Endothelial cell of umbilical vein (primary cell): ENCODE measurements at regions not wholly inside any gene's neighbourhood (a gene's known extent, or its start where the extent isn't known, plus 50 kb on each side); places are given as distances from the start of the nearest gene placed in this dataset.

Source experiments
- BruUV-seq: library from RNA; stranded (reverse); fragments of 400-500 nt; replicated peaks from 2 replicates; lab custom pipeline; 2021; lab: Mats Ljungman, UMichigan
- CTCF ChIA-PET: fragments of 300-600, 350-600 bp; sonication (Branson Sonifier 250); formaldehyde crosslinking; loops from one replicate; lab custom pipeline; 2021; ENCODE audit warnings: antibody characterized with exemption, inconsistent platforms; lab: Charles Lee
- POLR2A ChIA-PET: fragments of 300-600, 350-600 bp; sonication (Branson Sonifier 250); formaldehyde crosslinking; loops from one replicate; lab custom pipeline; 2021; ENCODE audit warnings: antibody characterized with exemption, inconsistent platforms; lab: Charles Lee
- DNase-seq: peaks from one replicate; pipeline ENCODE4 v3.0.0-alpha.2; 2011; ENCODE audit warnings: low read depth, low spot score
- FAIRE-seq: peaks from 2 replicates; lab custom pipeline; 2011; peaks lifted over from hg19 to GRCh38; lab: Jason Lieb, UNC
- H2AFZ ChIP-seq: 2 replicates; pipeline ENCODE4 v1.6.0; 2012; ENCODE audit warnings: low read depth, low read length, control low read depth, inconsistent platforms
- H3K27ac ChIP-seq: 2 replicates; pipeline ENCODE4 v1.5.1; 2011; ENCODE audit warnings: low read depth, mild to moderate bottlenecking, control low read depth, low read length, moderate library complexity; ENCODE audit not compliant: insufficient read depth
- H3K27me3 ChIP-seq, 2 experiments: 2 replicates each; pipeline versions ENCODE4 v1.6.0 to v1.6.1; 2011; ENCODE audit warnings: low read length in 2 of 2, mixed read lengths in 1 of 2; ENCODE audit not compliant: control insufficient read depth in 2 of 2, insufficient read depth in 2 of 2
- H3K36me3 ChIP-seq, 2 experiments: 2 replicates in 1 of 2; 3 replicates in 1 of 2; pipeline ENCODE4 v1.5.1; 2011; ENCODE audit warnings: low read length in 2 of 2, mild to moderate bottlenecking in 1 of 2, moderate library complexity in 1 of 2; ENCODE audit not compliant: control insufficient read depth in 2 of 2, insufficient read depth in 2 of 2; ENCODE audit errors: extremely low read depth in 1 of 2
- H3K4me1 ChIP-seq: 3 replicates; pipeline ENCODE4 v1.5.1; 2011; ENCODE audit warnings: mild to moderate bottlenecking, low read length; ENCODE audit not compliant: control insufficient read depth, insufficient read depth; ENCODE audit errors: extremely low read depth
- H3K4me2 ChIP-seq: 2 replicates; pipeline ENCODE4 v1.6.1; 2011; ENCODE audit warnings: low read length, control low read depth, mixed read lengths; ENCODE audit not compliant: insufficient read depth
- H3K4me3 ChIP-seq, 3 experiments: fragments of 200-600 bp in 1 of 3; sonication (generic), shearing (Covaris generic) in 1 of 3; replicated peaks in 1 of 3; 2 replicates each; pipeline ENCODE4 v1.5.1; 2011 to 2016; ENCODE audit warnings: control low read depth in 3 of 3, low read length in 3 of 3, mild to moderate bottlenecking in 2 of 3, inconsistent platforms in 1 of 3, low read depth in 1 of 3, moderate library complexity in 1 of 3; ENCODE audit not compliant: insufficient read depth in 1 of 3
- H3K79me2 ChIP-seq: 2 replicates; pipeline ENCODE4 v1.6.0; 2012; ENCODE audit warnings: low read length, inconsistent platforms; ENCODE audit not compliant: control insufficient read depth, insufficient read depth
- H3K9ac ChIP-seq: replicated peaks from 2 replicates; pipeline ENCODE3; 2011; ENCODE audit warnings: low read length, control low read depth; ENCODE audit not compliant: insufficient read depth; ENCODE audit errors: extremely low read depth
- H3K9me1 ChIP-seq: replicated peaks from 3 replicates; pipeline ENCODE4 v1.6.0; 2011; ENCODE audit warnings: mild to moderate bottlenecking, low read length; ENCODE audit not compliant: control insufficient read depth, insufficient read depth; ENCODE audit errors: extremely low read depth
- H3K9me3 ChIP-seq: replicated peaks from 2 replicates; pipeline ENCODE4 v1.5.1; 2012; ENCODE audit warnings: low read length, inconsistent platforms; ENCODE audit not compliant: control insufficient read depth, insufficient read depth
- H4K20me1 ChIP-seq: replicated peaks from 2 replicates; pipeline ENCODE3; 2011; ENCODE audit warnings: mild to moderate bottlenecking, low read length; ENCODE audit not compliant: control insufficient read depth, insufficient read depth; ENCODE audit errors: extremely low read depth
- CTCF ChIP-seq, 2 donors: IDR thresholded peaks; 1 replicate in 1 of 2; 2 replicates in 1 of 2; pipeline ENCODE4 v1.5.1; 2011; ENCODE audit warnings: low read length in 2 of 2, mild to moderate bottlenecking in 2 of 2, moderate library complexity in 2 of 2, control low read depth in 1 of 2, inconsistent platforms in 1 of 2, low read depth in 1 of 2; ENCODE audit not compliant: insufficient read depth in 1 of 2; ENCODE audit errors: extremely low read depth in 1 of 2
- EZH2 ChIP-seq: IDR thresholded peaks from 2 replicates; pipeline ENCODE4 v1.6.1; 2012; ENCODE audit warnings: borderline replicate concordance, low read depth, mild to moderate bottlenecking, moderate library complexity, low read length, inconsistent platforms; ENCODE audit not compliant: severe bottlenecking
- FOS ChIP-seq: IDR thresholded peaks from 2 replicates; pipeline ENCODE4 v1.6.1; 2011; ENCODE audit warnings: mild to moderate bottlenecking, low read length, moderate library complexity, borderline replicate concordance; ENCODE audit not compliant: insufficient read depth
- GATA2 ChIP-seq: IDR thresholded peaks from 2 replicates; pipeline ENCODE4 v1.7.0; 2011; ENCODE audit warnings: low read depth, mild to moderate bottlenecking, moderate library complexity, mixed read lengths, low read length; ENCODE audit not compliant: insufficient read length, insufficient read depth
- JUN ChIP-seq: IDR thresholded peaks from 2 replicates; pipeline ENCODE4 v1.6.1; 2011; ENCODE audit warnings: borderline replicate concordance, low read depth; ENCODE audit not compliant: insufficient read length, insufficient read depth
- MAX ChIP-seq: IDR thresholded peaks from 2 replicates; pipeline ENCODE4 v1.6.1; 2011; ENCODE audit not compliant: insufficient read depth, insufficient read length
- MYC ChIP-seq: IDR thresholded peaks from one replicate; pipeline ENCODE4 v1.6.1; 2011; ENCODE audit warnings: mild to moderate bottlenecking, low read depth, low read length
- POLR2A ChIP-seq: IDR thresholded peaks from 2 replicates; pipeline ENCODE4 v1.6.1; 2012; ENCODE audit warnings: low read depth, mild to moderate bottlenecking, control low read depth, low read length
- POLR2AphosphoS5 ChIP-seq: IDR thresholded peaks from 2 replicates; pipeline ENCODE4 v1.6.1; 2012; ENCODE audit warnings: low read depth, mild to moderate bottlenecking, control low read depth, low read length, moderate library complexity; ENCODE audit not compliant: insufficient read depth
- dilution Hi-C: fragments of 300-500 bp; cut with MboI; formaldehyde crosslinking; loops from one replicate; pipeline ENCODE4 v1.15.0; 2019; ENCODE audit warnings: low sequenced_read_pairs; ENCODE audit not compliant: extremely low pct_ligation_motif_present
- intact Hi-C: fragments of 100-400 bp; cut with micrococcal nuclease; formaldehyde crosslinking; loops from one replicate; pipeline ENCODE4 v1.10.0; 2022

GRCh38 chr1:199549421-199549820 lies 478.1 kb upstream of the NR5A2 start:
- Histone ChIP-seq H2AFZ (no peak overlapping the region), H3K9me3 (no peaks in the 10 kb centered on the region), H4K20me1 (no peaks in the 10 kb centered on the region), H3K9ac (no peak overlapping the region), H3K27me3 (no peaks in the 10 kb centered on the region), H3K4me1 (no peaks in the 10 kb centered on the region), H3K36me3 (no peaks in the 10 kb centered on the region), H3K79me2 (no peaks in the 10 kb centered on the region), H3K4me2 (no peak overlapping the region), H3K9me1 (no peaks in the 10 kb centered on the region), H3K27ac (no peak overlapping the region), H3K4me3 (no peak overlapping the region)
- ChIA-PET POLR2A (no interaction called here), CTCF (interaction anchor here (1.8 kb wide), 1 partner anchor 793 kb away, joined by 9 read pairs; no protein-coding TSS in a partner anchor)
- BruUV-seq = no TSS peak
- no peak for TF ChIP-seq POLR2A
- no peak for TF ChIP-seq FOS
- TF ChIP-seq MYC = no peak
- TF ChIP-seq GATA2 = no peak
- TF ChIP-seq EZH2 = no peak
- TF ChIP-seq MAX = no peak
- TF ChIP-seq POLR2AphosphoS5 = no peak
- no peak for TF ChIP-seq JUN
- TF ChIP-seq CTCF (IDR thresholded peaks at IDR 0.05; ENCODE audit: extremely low read depth in 1 of 2, insufficient read depth in 1 of 2, low read depth in 1 of 2, low read length in 2 of 2) = no peak
- DNase-seq (no peak), FAIRE-seq (no peak)
- dilution Hi-C loops (no loop called here), intact Hi-C loops (loop anchor here (5.0 to 10.0 kb wide), 2 partner anchors 725 to 963 kb away; no protein-coding TSS in a partner anchor)
